GM18526 (cell line): ENCODE measurements at regions not wholly inside any gene's neighbourhood (a gene's known extent, or its start where the extent isn't known, plus 50 kb on each side); places are given as distances from the start of the nearest gene placed in this dataset.

ENCODE experiments used
- POLR2A ChIP-seq: IDR thresholded peaks from 3 replicates; pipeline ENCODE4 v1.6.1; 2011; ENCODE audit not compliant: insufficient read length; ENCODE audit errors: extremely low read depth

DNA sequence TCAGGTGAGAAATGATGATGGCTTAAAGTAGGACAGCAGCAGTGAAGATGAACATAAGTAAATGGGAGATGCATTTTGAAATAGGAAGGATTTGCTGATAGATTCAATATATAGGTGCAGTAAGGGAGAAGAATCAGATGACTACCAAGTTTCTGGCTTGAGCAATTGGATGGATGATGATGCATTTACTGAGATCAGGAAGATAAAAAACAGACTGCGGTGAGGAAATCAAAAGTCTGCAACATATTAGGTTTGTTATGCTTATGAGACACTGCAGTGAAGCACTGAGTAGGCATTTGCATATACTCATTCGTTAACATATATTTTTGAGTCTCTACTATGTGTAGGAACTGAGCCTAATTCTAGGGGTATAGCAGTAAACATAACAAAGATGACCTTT is 184.2 kb downstream of the LACC1 start:
- no peak for TF ChIP-seq POLR2A

DNA sequence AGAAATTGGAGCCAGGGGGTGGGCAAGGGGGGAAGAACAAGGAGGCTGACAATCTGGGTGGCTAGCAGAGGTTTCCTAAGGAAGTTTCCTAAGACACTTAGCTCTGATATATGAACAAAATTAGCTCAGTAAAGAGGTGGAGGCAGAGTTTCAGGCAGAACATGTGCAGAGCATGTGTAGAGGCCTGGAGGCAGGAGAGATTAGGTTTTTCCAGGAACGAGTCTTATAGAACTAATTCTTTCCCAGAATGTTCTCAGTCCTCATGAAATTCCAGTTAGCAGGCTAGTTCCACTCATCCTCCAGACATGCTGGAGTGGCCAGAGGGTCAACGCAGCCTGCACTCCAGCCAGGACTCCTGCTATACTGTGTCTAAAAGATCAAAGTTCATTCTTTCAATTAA is 184.7 kb downstream of the LACC1 start:
- no peak for TF ChIP-seq POLR2A

DNA sequence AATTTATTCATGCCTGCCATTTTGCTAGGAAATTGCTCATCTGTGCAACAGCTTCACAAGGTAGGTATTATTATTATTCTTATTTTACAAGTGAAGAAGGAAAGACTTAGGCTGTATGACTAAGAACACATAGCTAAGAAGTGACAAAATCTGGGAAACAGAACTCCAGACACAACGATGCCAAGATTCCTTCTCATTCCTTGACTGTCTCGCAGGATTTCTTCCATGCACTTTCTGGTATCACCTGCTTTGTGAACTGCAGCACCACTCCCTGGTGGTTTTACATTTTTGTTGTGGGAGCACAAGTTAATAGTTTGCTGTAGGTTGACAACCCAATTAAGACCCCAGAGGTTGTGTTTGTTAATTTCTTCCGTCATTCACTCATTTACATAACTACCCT is 188.5 kb downstream of the LACC1 start:
- TF ChIP-seq POLR2A = no peak

DNA sequence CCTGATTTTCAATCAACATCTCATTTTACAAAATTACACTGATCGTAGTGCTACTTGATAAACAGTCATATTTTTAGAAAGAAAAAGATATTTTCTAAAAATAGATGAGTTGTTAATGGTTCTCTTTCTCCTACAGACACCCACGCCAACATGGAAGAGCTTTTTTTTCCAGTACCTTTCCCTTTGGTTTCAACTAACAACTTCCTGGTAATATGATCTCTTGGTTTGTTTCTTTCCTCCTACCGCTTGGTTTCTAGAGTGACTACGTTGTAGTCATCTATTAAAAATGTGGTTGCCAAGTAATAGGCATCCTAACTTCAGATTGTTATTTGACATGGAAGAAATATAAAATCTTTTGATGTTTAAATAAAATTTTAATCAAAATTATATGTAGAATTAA is 189.0 kb downstream of the LACC1 start:
- TF ChIP-seq POLR2A = no peak

DNA sequence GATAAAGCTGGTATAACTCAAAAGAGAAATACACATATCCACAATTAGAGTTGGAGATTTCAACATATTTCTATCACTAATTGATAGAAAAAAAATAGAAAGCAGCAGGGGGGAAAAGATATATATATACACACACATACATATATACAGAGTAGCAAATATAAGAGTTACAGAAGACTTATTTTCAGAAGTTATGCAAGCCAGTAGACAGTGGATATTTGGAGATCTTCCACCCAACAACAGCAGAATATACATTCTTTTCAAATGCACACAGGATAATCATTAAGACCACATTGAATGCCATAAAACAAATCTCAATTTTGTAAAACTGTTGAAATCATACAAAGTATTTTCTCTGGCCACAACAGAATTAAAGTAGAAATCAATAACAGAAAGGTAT is 192.8 kb downstream of the LACC1 start:
- TF ChIP-seq POLR2A = no peak

DNA sequence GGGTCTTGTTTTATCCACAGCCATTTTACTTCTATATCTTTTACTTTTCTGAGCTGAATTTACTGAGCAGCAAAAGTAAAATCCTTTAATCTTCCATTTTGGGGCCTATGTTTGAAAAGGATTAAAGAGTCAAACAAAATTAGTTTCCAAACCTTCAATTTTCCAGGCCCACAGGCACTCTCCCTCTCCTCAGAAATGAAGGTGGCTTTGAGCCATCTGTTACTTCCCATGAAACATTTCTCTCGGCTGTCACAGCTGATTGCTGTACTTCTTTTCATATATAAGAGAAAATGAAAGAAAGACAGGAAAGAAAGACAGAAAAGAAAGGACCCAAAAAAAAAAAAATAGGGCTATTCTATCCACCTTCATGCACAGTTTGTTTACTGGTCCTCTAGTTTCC is 194.9 kb downstream of the LACC1 start:
- TF ChIP-seq POLR2A = no peak

DNA sequence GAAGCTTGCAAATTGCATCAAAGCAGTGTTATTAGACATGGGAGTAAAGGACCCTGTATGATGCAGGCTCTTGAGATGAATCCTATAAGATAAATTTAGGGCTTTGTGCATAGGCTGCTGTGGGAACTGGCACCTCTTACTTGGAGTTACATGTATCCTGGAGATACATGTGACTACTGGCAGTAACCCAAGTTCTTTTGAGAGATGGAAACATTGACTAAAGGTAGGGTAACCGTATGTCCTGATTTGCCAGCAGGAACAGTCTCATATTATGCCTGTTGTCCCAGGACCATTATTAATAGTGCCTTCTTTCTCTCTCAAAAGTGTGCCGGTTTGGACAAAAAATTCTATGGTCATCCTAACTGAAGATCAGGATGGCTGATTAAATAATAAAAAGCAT is 195.4 kb downstream of the LACC1 start:
- no peak for TF ChIP-seq POLR2A

DNA sequence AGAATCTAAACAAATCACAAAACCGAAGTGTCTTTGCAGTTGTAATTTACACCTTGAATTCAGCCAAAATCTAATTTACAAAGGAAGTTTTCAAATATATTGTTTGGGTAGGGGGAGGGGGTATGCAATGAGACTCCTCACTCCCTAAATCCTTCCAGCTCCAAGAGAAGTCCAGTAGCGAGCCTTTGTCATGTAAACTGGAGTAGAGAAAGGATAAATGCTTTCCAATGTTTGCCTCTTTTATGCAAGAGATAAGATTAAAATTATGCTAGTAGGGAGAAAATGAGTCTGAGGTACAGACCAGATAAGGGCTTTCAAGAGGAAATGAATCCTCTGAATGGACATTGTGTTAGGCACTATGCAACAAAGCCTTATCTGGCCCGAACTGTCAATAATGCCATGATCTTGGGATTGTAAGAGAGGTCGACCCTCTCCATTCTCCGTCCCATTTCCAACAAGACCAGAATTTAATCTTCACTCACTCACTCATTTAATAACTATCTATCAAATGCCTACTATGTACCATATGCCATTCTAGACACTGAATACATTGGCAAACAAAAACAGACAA is 199.2 kb downstream of the LACC1 start:
- no peak for TF ChIP-seq POLR2A

DNA sequence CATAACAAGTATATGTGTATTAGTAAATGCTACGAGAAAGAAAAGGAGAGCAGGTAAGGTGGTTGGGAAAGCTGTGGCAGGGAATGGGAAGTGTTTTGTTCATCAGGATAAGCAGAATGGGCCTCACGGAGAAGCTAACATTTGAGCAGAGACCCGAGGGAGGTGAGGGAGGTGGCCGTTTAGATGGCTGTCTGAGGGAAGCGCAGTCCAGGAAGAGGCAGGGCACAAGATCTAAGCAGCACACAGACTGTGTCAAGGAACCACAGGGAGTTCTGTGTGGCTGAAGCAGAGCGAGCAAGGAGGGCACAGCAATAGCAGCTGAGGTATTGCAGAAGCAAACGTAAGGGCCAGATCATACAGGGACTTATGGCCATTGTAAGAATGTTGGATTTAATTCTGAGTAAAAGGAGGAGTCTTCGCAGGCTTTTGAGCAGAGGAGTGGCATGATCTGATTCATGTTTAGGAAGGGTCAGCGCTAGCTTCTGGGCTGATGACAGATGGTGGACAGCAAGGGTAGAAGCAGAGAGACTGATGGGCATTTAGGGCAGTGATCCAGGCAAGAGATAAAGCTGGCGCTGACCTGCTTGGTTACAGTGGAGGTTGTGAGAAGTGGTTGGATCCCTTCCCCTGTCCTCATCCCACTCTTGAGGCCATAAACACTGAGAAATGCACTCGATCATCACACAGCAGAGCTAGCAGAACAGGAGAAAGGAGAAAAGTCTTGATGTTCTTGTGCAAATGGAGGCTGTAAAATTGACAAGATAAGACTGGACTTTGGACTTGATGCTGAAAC is 199.9 kb downstream of the LACC1 start:
- no peak for TF ChIP-seq POLR2A

DNA sequence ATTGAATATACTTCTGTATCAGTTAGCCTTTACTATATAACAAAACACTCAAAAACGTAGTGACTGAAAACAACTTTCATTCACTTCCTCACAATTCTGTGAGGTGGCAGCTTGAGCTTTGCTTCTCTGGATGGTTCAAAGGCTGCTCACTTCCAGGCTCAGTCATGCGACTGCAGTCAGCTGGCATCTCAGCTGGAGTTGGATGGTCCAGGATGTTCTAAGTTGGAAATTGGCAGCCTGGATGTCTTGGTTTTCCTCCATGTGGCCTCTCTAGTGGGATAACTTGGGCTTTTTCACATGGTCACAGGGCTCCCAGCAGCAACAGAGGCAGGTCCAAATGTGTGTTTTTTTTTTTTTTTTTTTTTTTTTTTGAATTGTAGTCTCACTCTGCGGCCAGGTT is 204.4 kb downstream of the LACC1 start:
- no peak for TF ChIP-seq POLR2A

DNA sequence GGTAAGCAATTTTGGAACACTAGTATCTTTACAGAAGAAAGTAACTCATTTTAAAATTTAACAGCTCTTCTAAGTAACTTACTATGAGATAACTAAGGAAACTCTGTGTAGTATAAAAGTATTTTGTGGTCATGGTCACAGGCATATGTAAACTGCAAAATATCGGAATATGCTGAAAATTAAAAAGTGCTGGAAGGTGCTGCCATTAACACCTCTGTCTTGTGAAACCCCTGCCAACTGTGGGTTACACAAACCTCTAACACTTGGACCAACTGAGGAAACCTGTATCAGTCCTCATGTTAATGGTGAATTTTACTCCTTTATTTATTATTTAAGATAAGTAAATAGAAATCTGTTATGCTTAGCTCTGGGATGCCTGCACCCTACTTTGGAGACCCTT is 206.7 kb downstream of the LACC1 start:
- no peak for TF ChIP-seq POLR2A

DNA sequence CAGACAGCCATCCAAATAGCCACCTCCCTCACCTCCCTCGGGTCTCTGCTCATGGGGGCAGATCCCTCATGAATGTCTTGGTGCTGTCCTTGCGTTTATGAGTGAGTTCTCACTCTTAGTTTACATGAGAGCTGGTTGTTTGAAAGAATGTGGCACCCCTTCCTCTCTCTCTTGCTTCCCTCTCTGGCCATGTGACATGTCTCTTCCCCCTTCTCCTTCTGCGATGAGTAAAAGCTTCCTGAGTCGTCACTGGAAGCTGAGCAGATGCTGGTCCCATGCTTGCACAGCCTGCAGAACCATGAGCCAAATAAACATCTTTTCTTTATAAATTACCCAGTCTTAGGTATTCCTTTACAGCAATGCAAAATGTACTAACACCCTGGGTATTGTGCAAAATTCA is 208.7 kb downstream of the LACC1 start:
- no peak for TF ChIP-seq POLR2A

DNA sequence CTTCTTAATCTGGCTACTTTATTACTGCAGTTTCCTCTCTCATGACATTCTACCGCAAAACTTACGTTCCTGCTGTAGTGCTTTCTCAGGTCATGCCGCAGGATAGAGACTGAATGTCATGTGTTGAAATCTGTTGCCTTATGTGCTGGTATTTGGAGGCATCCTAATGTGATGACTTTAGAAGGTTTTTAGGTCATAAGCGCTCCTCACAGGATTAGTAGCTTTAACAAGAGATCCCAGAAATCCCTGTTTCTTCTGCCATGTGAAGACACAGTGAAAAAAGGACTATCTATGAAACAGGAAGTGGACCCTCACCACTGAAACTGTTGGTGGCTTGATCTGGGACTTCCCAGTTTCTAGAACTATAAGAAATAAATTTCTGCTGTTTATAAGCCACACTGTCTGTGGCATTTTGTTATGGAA is 209.3 kb downstream of the LACC1 start:
- TF ChIP-seq POLR2A = no peak

DNA sequence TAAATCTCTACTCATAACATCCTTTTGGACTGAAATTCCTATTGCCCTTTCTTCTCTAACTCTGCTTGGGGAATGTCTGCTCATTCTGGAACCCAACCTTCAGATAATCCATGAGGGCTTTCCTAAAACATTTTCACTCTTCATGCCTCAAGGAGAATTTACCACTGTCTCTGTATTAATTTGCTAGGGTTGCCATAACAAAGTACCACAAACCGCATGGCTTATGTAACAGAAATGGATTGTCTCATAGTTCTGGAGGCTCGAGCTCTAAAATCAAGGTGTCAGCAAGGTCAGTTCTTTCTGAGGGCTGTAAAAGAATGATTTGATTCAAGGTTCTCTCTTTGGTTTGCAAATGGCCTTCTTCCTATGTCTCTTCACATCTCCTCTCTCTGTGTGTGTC is 209.7 kb downstream of the LACC1 start:
- no peak for TF ChIP-seq POLR2A

DNA sequence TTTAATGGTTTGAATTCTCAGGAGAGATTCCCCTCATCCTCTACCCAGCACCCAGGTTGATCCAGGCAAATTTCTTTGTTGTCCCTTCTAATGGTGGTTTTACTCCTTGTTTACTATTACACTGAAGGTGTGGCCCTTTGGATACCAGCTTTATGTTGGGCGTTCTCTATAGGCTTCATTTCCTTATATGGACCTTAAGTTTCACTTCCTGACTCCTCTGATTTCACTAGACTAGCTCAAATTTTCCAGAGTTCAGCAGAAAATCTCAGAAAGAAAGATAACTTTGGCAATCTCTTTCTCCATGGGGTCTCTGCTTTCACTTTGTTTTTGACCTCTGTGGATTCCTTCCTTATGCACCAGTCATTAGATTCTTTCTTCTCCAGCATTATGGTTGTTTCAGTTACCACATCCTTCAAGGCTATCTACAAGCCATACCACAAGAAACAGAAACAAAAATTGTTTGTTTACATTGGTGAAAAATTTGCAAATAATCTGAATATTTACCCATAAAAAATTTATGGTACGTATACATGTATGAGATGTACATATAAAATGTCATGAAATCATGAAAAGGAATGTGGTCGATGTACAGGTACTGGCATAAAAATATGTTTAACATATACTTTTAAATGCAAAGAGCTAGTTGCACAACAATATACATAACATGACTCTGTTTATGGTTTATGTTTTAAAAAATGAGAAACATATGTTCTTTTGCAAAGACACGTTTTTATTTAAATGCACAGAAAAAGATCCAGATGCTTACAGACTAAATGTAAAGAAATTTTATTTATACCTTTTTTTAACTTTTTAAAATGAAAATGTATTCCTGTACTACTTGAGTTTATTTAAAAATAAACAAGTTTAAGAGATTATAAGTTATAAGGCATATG is 212.6 kb downstream of the LACC1 start:
- TF ChIP-seq POLR2A = no peak
